Activated T-helper 17 cell treated with anti-CD3 and anti-CD28 coated beads, Interleukin-2, amount 50 U/mL, for 72 hours (primary cell): ENCODE measurements at regions not wholly inside any gene's neighbourhood (a gene's known extent, or its start where the extent isn't known, plus 50 kb on each side); places are given as distances from the start of the nearest gene placed in this dataset.
"Not testable (repeated sequence)": the region's sequence is repeated elsewhere in the genome, so short reads cannot be mapped to it uniquely, and the experiment has no call there.

Experiments
- ATAC-seq: fragments of 150-1000 bp; cut with Tn5 transposase; replicated peaks from 2 replicates; pipeline ENCODE4 v1.10.0; 2021; ENCODE audit warnings: mild to moderate bottlenecking, moderate library complexity
- H3K27ac Mint-ChIP-seq: one replicate; pipeline ENCODE4 v1.8.0; 2022; ENCODE audit warnings: mixed read lengths
- H3K27me3 Mint-ChIP-seq: one replicate; pipeline ENCODE4 v1.8.0; 2022; ENCODE audit warnings: mixed read lengths
- H3K36me3 Mint-ChIP-seq: one replicate; pipeline ENCODE4 v1.8.0; 2022; ENCODE audit warnings: low read depth, mild to moderate bottlenecking, mixed read lengths
- H3K4me1 Mint-ChIP-seq: one replicate; pipeline ENCODE4 v1.8.0; 2022; ENCODE audit warnings: mixed read lengths
- H3K4me3 Mint-ChIP-seq: one replicate; pipeline ENCODE4 v1.8.0; 2022; ENCODE audit warnings: mild to moderate bottlenecking, mixed read lengths
- H3K9me3 Mint-ChIP-seq: one replicate; pipeline ENCODE4 v1.8.0; 2022; ENCODE audit warnings: mixed read lengths

- Mint-ChIP-seq H3K36me3 (no peaks in the 10 kb centered on the region), H3K4me1 (no peaks in the 10 kb centered on the region), H3K27me3 (peaks cover 5% of the 10 kb centered on the region), H3K9me3 (no peaks in the 10 kb centered on the region), H3K27ac (no peak overlapping the region), H3K4me3 (no peak overlapping the region)
- ATAC-seq = no peak
These were observed 66.9 kb upstream of the PLAAT1 start for GRCh38 chr3:193174140-193174539.

DNA sequence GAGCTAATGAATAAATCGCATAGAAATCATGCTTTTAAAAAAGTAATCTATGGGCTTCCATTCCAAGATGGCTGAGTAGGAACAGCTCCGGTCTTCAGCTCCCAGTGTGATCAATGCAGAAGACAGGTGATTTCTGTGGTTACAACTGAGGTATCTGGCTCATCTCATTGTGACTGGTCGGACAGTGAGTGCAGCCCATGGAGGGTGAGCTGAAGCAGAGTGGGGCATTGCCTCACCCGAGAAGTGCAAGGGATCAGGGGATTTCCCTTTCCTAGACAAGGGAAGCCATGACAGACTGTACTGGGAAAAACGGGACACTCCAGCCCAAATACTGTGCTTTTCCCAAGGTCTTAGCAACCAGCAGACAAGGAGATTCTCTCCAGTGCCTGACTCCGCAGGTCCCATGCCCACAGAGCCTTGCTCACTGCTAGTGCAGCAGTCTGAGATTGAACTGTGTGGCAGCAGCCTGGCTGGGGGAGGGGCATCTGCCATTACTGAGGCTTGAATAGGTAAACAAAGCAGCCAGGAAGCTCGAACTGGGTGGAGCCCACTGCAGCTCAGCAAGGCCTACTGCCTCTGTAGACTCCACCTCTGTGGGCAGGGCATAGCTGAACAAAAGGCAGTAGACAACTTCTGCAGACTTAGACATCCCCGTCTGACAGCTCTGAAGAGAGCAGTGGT lies 61.5 kb upstream of the PLAAT1 start:
- ATAC-seq, H3K9me3 Mint-ChIP-seq, H3K4me3 Mint-ChIP-seq, H3K27ac Mint-ChIP-seq, H3K36me3 Mint-ChIP-seq, H3K27me3 Mint-ChIP-seq, H3K4me1 Mint-ChIP-seq: not testable (repeated sequence)

DNA sequence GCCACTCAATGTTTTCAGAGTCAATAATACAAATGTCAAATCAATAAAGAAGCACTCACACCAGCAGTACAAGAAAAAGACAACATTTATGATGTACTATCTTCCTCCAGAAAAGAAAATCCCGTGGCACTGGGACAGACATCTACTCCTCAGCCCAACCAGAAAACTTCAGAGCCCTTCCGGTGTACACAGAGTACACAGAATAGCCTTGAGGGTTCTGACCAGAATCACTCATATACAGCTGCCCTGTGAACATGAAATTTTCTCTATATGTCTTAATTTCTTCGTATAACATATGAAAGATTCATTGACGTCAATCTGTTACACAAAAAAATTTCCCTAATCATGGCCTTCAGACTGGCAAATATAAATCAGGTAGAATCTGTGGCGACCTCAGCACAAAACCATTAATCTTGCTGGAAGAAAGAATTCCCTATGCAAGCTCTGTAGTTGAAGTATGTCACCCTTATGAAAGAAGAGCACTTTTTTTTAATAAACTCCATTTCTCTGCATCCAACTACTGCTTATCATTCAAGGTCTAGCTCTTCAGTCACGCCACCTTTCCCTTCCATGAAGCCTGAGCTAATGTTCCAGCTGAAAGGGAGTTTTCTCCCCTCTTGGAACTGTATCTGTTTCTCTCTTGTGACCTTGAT lies 53.8 kb upstream of the PLAAT1 start:
- Mint-ChIP-seq H3K4me3 (no peak overlapping the region), H3K27me3 (peaks cover 7% of the 10 kb centered on the region), H3K9me3 (no peaks in the 10 kb centered on the region), H3K36me3 (no peaks in the 10 kb centered on the region), H3K4me1 (no peaks in the 10 kb centered on the region), H3K27ac (no peak overlapping the region)
- ATAC-seq = no peak

DNA sequence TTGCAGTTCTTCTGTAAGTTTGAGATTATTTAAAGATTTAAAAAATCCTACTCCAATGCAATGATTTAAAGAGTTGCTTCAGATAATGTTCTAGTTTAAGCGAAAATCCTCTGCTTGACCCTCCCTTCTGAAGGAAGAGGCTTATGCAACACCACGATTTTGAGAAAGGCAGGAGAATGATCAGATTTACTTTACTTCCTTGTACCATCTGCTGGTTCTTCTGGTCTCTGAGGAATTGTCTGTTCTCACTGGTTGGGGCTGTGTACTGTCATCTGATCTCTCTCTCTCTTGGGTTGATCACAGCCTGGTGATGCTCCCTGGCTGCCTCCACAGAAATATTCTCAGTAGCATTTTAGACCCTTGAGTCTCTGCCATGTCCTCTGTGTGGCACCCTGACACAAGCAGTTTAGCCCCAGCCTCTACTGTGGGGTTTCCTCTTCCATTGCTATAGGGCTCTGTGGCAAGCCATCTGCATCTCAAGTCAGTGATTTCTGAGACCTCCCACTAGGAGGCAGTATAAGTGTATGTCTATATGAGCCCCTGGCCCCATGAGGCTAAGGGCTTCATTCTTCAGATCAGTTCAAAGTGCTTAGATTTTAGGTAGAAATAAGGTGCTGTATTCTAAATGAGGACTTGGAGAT lies 50.8 kb upstream of the PLAAT1 start:
- no peaks in the 10 kb centered on the region for H3K4me1 Mint-ChIP-seq
- peak; percentile 38 for ATAC-seq
- peaks cover 7% of the 10 kb centered on the region for H3K27me3 Mint-ChIP-seq
- no peak overlapping the region for H3K27ac Mint-ChIP-seq
- no peak overlapping the region for H3K4me3 Mint-ChIP-seq
- H3K36me3 Mint-ChIP-seq = no peaks in the 10 kb centered on the region
- H3K9me3 Mint-ChIP-seq = no peaks in the 10 kb centered on the region
